ENCODE measurements at regions not wholly inside any gene's neighbourhood (a gene's known extent, or its start where the extent isn't known, plus 50 kb on each side); places are given as distances from the start of the nearest gene placed in this dataset.
"Not testable (repeated sequence)": the region's sequence is repeated elsewhere in the genome, so short reads cannot be mapped to it uniquely, and the experiment has no call there.

DNA sequence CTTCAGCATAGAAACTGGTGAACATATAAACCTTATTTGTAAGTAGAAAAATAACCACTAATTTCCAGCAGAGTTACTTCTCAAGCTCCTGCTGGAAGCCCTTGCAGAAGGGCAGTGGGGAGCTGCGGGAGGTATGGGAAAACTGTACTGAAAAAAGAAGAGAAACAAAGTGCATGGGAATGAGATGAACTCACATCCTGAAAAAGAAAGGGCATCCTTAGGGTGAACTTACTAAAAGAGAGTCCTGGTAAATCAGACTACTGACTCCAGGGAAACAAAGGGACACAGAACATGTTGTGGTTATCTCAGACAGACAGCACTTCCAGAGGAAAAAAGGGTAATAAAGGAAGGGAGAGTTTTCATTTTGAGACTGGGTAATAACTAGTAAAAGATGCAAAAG is 515.1 kb downstream of the RPL10L start:
- no peak overlapping the region for H3K4me3 ChIP-seq
- no peaks in the 10 kb centered on the region for H3K9me3 ChIP-seq
- no peak for DNase-seq (ENCODE audit: extremely low spot score in 2 of 2)
- intact Hi-C loops (cut with DNase I): no loop called here
- H3K27me3 ChIP-seq: no peaks in the 10 kb centered on the region
- H3K4me1 ChIP-seq: no peaks in the 10 kb centered on the region
- no peaks in the 10 kb centered on the region for H3K36me3 ChIP-seq
- TF ChIP-seq, protein P1, sequence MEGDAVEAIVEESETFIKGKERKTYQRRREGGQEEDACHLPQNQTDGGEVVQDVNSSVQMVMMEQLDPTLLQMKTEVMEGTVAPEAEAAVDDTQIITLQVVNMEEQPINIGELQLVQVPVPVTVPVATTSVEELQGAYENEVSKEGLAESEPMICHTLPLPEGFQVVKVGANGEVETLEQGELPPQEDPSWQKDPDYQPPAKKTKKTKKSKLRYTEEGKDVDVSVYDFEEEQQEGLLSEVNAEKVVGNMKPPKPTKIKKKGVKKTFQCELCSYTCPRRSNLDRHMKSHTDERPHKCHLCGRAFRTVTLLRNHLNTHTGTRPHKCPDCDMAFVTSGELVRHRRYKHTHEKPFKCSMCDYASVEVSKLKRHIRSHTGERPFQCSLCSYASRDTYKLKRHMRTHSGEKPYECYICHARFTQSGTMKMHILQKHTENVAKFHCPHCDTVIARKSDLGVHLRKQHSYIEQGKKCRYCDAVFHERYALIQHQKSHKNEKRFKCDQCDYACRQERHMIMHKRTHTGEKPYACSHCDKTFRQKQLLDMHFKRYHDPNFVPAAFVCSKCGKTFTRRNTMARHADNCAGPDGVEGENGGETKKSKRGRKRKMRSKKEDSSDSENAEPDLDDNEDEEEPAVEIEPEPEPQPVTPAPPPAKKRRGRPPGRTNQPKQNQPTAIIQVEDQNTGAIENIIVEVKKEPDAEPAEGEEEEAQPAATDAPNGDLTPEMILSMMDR (IDR thresholded peaks at IDR 0.05): no peak
- TF ChIP-seq POLR2A (IDR thresholded peaks at IDR 0.05) (no peak), POLR2AphosphoS5 (IDR thresholded peaks at IDR 0.05; ENCODE audit: insufficient read depth in 1 of 2, low read depth in 1 of 2) (no peak)
- no peak overlapping the region for H3K27ac ChIP-seq

DNA sequence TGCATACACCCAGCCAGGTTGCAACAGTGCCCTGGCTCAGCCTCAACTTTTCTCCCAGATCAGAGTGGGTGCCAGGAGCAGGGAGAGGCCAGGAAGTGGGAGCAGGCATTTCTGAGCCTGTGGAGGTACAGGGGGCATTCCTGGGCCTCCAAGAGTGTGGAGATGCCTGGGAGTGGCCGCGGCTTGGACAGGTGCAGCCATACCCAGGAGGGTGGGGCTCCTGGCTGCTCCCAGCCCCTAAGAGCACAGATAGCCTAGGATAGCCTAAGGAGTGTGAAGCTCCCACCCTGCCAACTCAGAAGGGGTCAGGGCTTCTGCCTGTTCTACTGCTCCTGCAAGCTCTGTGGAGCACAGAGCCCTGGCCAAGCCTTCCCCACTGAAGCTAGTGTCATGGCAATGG is 543.4 kb downstream of the RPL10L start:
- no peaks in the 10 kb centered on the region for H3K9me3 ChIP-seq
- no peak for DNase-seq (ENCODE audit: extremely low spot score in 2 of 2)
- no peaks in the 10 kb centered on the region for H3K36me3 ChIP-seq
- no peaks in the 10 kb centered on the region for H3K27me3 ChIP-seq
- TF ChIP-seq POLR2A (IDR thresholded peaks at IDR 0.05) (no peak), POLR2AphosphoS5 (IDR thresholded peaks at IDR 0.05; ENCODE audit: insufficient read depth in 1 of 2, low read depth in 1 of 2) (no peak)
- TF ChIP-seq, protein P1 (IDR thresholded peaks at IDR 0.05): no peak
- H3K4me1 ChIP-seq: no peaks in the 10 kb centered on the region
- intact Hi-C loops (cut with DNase I): no loop called here
- no peak overlapping the region for H3K27ac ChIP-seq
- no peak overlapping the region for H3K4me3 ChIP-seq

DNA sequence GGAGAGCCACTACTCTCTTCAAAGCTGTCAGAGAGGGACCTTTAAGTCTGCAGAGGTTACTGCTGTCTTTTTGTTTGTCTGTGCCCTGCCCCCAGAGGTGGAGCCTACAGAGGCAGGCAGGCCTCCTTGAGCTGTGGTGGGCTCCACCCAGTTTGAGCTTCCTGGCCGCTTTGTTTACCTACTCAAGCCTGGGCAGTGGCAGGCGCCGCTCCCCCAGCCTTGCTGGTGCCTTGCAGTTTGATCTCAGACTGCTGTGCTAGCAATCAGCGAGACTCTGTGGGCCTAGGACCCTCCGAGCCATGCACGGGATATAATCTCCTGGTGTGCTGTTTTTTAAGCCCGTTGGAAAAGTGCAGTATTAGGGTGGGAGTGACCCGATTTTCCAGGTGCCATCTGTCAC is 550.7 kb downstream of the RPL10L start:
- H3K4me1 ChIP-seq; DNase-seq (ENCODE audit: extremely low spot score in 2 of 2); H3K4me3 ChIP-seq; H3K36me3 ChIP-seq; H3K9me3 ChIP-seq; H3K27ac ChIP-seq; H3K27me3 ChIP-seq; intact Hi-C loops (cut with DNase I): not testable (repeated sequence)

DNA sequence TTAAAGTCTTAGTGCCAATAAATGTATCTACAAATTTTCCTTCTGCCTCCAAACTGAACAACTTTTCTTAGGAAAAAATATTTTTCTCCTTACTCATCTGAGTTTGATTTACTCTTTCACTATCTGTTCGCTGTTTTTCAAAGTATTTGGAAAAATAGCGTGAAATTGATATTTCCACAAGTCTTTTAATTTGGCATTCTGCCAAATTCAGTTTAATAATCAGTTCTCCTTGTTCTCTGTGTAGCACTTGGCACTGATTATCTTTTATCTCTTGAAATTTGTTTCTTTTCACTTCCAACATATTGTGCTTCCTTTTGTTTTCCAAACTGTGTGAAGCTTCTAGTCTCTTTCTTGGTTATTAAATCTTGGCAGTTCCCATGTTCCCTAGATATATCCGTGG is 559.8 kb downstream of the RPL10L start:
- H3K9me3 ChIP-seq: no peaks in the 10 kb centered on the region
- no peak overlapping the region for H3K27ac ChIP-seq
- H3K36me3 ChIP-seq: no peaks in the 10 kb centered on the region
- no peaks in the 10 kb centered on the region for H3K4me1 ChIP-seq
- no peak for TF ChIP-seq POLR2A (IDR thresholded peaks at IDR 0.05)
- TF ChIP-seq, protein P1 (IDR thresholded peaks at IDR 0.05): no peak
- no peak for TF ChIP-seq POLR2AphosphoS5 (IDR thresholded peaks at IDR 0.05; ENCODE audit: insufficient read depth in 1 of 2, low read depth in 1 of 2)
- no peaks in the 10 kb centered on the region for H3K27me3 ChIP-seq
- H3K4me3 ChIP-seq: no peak overlapping the region
- DNase-seq (ENCODE audit: extremely low spot score in 2 of 2): no peak
- intact Hi-C loops (cut with DNase I): no loop called here

DNA sequence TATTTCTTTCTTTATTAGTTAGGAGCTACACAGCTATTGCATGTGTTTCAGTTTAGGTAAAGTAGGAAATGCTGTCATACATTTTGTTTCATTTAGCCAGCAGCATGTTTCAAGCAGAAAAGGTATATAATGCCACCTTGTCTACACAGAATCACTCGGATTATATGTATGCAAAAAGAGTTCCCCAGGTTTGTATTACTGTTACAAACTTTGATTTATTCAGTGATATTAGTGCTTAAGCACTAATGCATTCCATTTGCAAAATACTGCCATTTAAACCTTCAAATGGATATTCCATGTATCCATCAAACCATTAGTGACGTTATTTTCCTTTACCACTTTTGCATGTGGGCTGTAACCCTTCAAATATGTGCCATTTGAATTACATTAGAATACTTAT is 564.0 kb downstream of the RPL10L start:
- Histone ChIP-seq H3K27ac (no peak overlapping the region), H3K27me3 (no peaks in the 10 kb centered on the region), H3K4me3 (no peak overlapping the region), H3K4me1 (no peaks in the 10 kb centered on the region), H3K9me3 (no peaks in the 10 kb centered on the region), H3K36me3 (no peaks in the 10 kb centered on the region)
- no peak for DNase-seq (ENCODE audit: extremely low spot score in 2 of 2)
- TF ChIP-seq, protein P1 (IDR thresholded peaks at IDR 0.05): no peak
- TF ChIP-seq POLR2A (IDR thresholded peaks at IDR 0.05) (no peak), POLR2AphosphoS5 (IDR thresholded peaks at IDR 0.05; ENCODE audit: insufficient read depth in 1 of 2, low read depth in 1 of 2) (no peak)
- intact Hi-C loops (cut with DNase I): no loop called here

DNA sequence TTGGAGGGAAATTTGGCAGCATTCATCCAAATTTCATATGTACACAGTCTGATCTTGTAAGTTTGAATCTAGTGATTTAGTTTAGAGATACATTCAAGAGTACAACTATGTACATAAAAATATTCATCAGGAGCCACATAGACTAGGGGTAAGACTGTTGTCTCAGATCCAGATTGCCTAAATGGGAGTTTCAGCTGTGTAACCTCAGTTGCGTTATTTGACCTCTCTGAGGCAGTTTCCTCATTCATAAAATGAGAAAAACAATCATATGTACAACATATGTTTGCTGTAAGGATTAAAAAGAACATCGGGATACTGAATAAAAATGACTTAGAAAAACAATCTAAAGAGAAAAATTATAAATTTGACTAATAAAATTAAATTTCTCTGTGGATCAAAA is 577.5 kb downstream of the RPL10L start:
- no peak overlapping the region for H3K27ac ChIP-seq
- TF ChIP-seq, protein P1 (IDR thresholded peaks at IDR 0.05): no peak
- TF ChIP-seq POLR2AphosphoS5 (IDR thresholded peaks at IDR 0.05; ENCODE audit: insufficient read depth in 1 of 2, low read depth in 1 of 2) (no peak), POLR2A (IDR thresholded peaks at IDR 0.05) (no peak)
- no peak overlapping the region for H3K4me3 ChIP-seq
- intact Hi-C loops (cut with DNase I): no loop called here
- no peaks in the 10 kb centered on the region for H3K9me3 ChIP-seq
- H3K4me1 ChIP-seq: no peaks in the 10 kb centered on the region
- no peaks in the 10 kb centered on the region for H3K36me3 ChIP-seq
- no peak for DNase-seq (ENCODE audit: extremely low spot score in 2 of 2)
- H3K27me3 ChIP-seq: no peaks in the 10 kb centered on the region
